PC-9 (cell line): ENCODE measurements at regions not wholly inside any gene's neighbourhood (a gene's known extent, or its start where the extent isn't known, plus 50 kb on each side); places are given as distances from the start of the nearest gene placed in this dataset.

ENCODE experiments used
- EZH2 ChIP-seq: fragments of 200-600 bp; sonication (generic); IDR thresholded peaks from 2 replicates; pipeline ENCODE4 v1.8.0; 2017; ENCODE audit warnings: antibody characterized with exemption, low read depth
- TF ChIP-seq, protein P1 (sequence below): fragments of 200-600 bp; sonication (generic); conservative IDR thresholded peaks from 2 replicates; pipeline ENCODE4 v1.6.1; 2017; ENCODE audit warnings: mixed run types, antibody characterized with exemption, mild to moderate bottlenecking, moderate library complexity

DNA sequence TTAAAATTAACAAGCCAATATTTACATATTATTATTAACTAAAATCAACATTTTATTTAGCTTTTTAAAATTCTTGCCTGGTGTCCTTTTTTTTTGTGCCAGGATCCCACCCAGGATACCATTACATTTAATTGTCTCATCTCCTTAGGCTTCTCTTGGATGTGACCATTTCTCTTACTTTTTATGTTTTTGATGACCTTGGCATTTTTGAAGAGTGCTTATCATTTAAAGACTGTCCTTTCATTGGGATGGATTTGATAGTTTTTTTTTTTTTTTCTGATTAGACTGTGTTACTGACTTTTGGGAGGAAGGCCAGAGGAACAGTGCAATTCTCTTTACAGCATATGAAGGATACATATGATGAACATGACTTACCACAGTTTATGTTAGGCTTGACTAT is 181.4 kb upstream of the SMIM30 start:
- TF ChIP-seq, protein P1, sequence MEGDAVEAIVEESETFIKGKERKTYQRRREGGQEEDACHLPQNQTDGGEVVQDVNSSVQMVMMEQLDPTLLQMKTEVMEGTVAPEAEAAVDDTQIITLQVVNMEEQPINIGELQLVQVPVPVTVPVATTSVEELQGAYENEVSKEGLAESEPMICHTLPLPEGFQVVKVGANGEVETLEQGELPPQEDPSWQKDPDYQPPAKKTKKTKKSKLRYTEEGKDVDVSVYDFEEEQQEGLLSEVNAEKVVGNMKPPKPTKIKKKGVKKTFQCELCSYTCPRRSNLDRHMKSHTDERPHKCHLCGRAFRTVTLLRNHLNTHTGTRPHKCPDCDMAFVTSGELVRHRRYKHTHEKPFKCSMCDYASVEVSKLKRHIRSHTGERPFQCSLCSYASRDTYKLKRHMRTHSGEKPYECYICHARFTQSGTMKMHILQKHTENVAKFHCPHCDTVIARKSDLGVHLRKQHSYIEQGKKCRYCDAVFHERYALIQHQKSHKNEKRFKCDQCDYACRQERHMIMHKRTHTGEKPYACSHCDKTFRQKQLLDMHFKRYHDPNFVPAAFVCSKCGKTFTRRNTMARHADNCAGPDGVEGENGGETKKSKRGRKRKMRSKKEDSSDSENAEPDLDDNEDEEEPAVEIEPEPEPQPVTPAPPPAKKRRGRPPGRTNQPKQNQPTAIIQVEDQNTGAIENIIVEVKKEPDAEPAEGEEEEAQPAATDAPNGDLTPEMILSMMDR = no peak
- no peak for TF ChIP-seq EZH2
